Activated CD8-positive, alpha-beta memory T cell treated with anti-CD3 and anti-CD28 coated beads for 4 hours (primary cell): ENCODE measurements at regions not wholly inside any gene's neighbourhood (a gene's known extent, or its start where the extent isn't known, plus 50 kb on each side); places are given as distances from the start of the nearest gene placed in this dataset.

Experiments used
- DNase-seq, 2 donors: peaks; one replicate each; pipeline ENCODE4 v3.0.0-alpha.2; 2020; ENCODE audit warnings: low read depth in 2 of 2

GRCh38 chr18:73240899-73241298, 373.1 kb upstream of the NETO1 start:
- no peak for DNase-seq

GRCh38 chr18:73235921-73236320, 368.1 kb upstream of the NETO1 start:
- no peak for DNase-seq

GRCh38 chr18:73235491-73235890, 367.7 kb upstream of the NETO1 start:
- no peak for DNase-seq

GRCh38 chr18:73232933-73233332, 365.1 kb upstream of the NETO1 start:
- DNase-seq, result no peak

- DNase-seq, result no peak
Observed at GRCh38 chr18:73220663-73221062, 352.9 kb upstream of the NETO1 start.

- no peak for DNase-seq
Observed at GRCh38 chr18:73218293-73218692, 350.5 kb upstream of the NETO1 start.

- no peak for DNase-seq
Observed at GRCh38 chr18:73214970-73215369, 347.2 kb upstream of the NETO1 start.

- no peak for DNase-seq
Observed at GRCh38 chr18:73212442-73212841, 344.7 kb upstream of the NETO1 start.

- no peak for DNase-seq
Observed at GRCh38 chr18:73201940-73202339, 334.2 kb upstream of the NETO1 start.

- no peak for DNase-seq
Observed at GRCh38 chr18:73199151-73199550, 331.4 kb upstream of the NETO1 start.

GRCh38 chr18:73189718-73190117, 321.9 kb upstream of the NETO1 start:
- DNase-seq, result no peak

- DNase-seq, result no peak
Observed at GRCh38 chr18:73168236-73168635, 300.4 kb upstream of the NETO1 start.

GRCh38 chr18:73164430-73164829, 296.6 kb upstream of the NETO1 start:
- DNase-seq, result no peak

- no peak for DNase-seq
Observed at GRCh38 chr18:73163236-73163635, 295.4 kb upstream of the NETO1 start.

- DNase-seq, result no peak
Observed at GRCh38 chr18:73156117-73156516, 288.3 kb upstream of the NETO1 start.

- DNase-seq, result no peak
Observed at GRCh38 chr18:73153271-73153670, 285.5 kb upstream of the NETO1 start.

- DNase-seq, result no peak
Observed at GRCh38 chr18:73151086-73151485, 283.3 kb upstream of the NETO1 start.

GRCh38 chr18:73150199-73150598, 282.4 kb upstream of the NETO1 start:
- DNase-seq, result no peak

- DNase-seq, result no peak
Observed at GRCh38 chr18:73147590-73147989, 279.8 kb upstream of the NETO1 start.

- no peak for DNase-seq
Observed at GRCh38 chr18:73144030-73144429, 276.2 kb upstream of the NETO1 start.

GRCh38 chr18:73136134-73136533, 268.3 kb upstream of the NETO1 start:
- no peak for DNase-seq

GRCh38 chr18:73124175-73124574, 256.4 kb upstream of the NETO1 start:
- DNase-seq, result no peak

GRCh38 chr18:73121207-73121606, 253.4 kb upstream of the NETO1 start:
- no peak for DNase-seq

GRCh38 chr18:73120626-73121025, 252.8 kb upstream of the NETO1 start:
- DNase-seq, result no peak

- DNase-seq, result no peak
Observed at GRCh38 chr18:73119574-73119973, 251.8 kb upstream of the NETO1 start.
